Smooth muscle cell (in vitro differentiated cells): ENCODE measurements at regions not wholly inside any gene's neighbourhood (a gene's known extent, or its start where the extent isn't known, plus 50 kb on each side); places are given as distances from the start of the nearest gene placed in this dataset.

ENCODE experiments used
- DNase-seq: peaks from one replicate; lab custom pipeline; 2025; ENCODE audit not compliant: unreplicated experiment; lab: John Stamatoyannopoulos, UW
- H2AFZ ChIP-seq: fragments of 200-600 bp; sonication (generic); 2 replicates; pipeline ENCODE4 v1.6.0; 2016; ENCODE audit warnings: antibody characterized with exemption, low read depth, mild to moderate bottlenecking
- H3F3A ChIP-seq: fragments of 200-600 bp; sonication (generic); 2 replicates; pipeline ENCODE4 v1.6.0; 2017; ENCODE audit warnings: antibody characterized with exemption, low read depth
- H3K27ac ChIP-seq: fragments of 200-600 bp; sonication (generic); 2 replicates; pipeline ENCODE4 v1.5.1; 2016; ENCODE audit warnings: low read depth, mild to moderate bottlenecking
- H3K27me3 ChIP-seq: fragments of 200-600 bp; sonication (generic); 2 replicates; pipeline ENCODE4 v1.6.1; 2016; ENCODE audit warnings: low read depth, mild to moderate bottlenecking
- H3K36me3 ChIP-seq: fragments of 200-600 bp; sonication (generic); 2 replicates; pipeline ENCODE4 v1.5.1; 2016; ENCODE audit warnings: low read depth
- H3K4me1 ChIP-seq: fragments of 200-600 bp; sonication (generic); 2 replicates; pipeline ENCODE4 v1.5.1; 2016; ENCODE audit warnings: low read depth
- H3K4me2 ChIP-seq: fragments of 200-600 bp; sonication (generic); 2 replicates; pipeline ENCODE4 v1.6.0; 2016; ENCODE audit warnings: mild to moderate bottlenecking
- H3K4me3 ChIP-seq: fragments of 200-600 bp; sonication (generic); 2 replicates; pipeline ENCODE4 v1.5.1; 2016; ENCODE audit warnings: mild to moderate bottlenecking
- H3K79me2 ChIP-seq: fragments of 200-600 bp; sonication (generic); 2 replicates; pipeline ENCODE4 v1.6.0; 2016; ENCODE audit warnings: low read depth, mild to moderate bottlenecking
- H3K9ac ChIP-seq: fragments of 200-600 bp; sonication (generic); 2 replicates; pipeline ENCODE4 v1.6.0; 2016; ENCODE audit warnings: low read depth
- H3K9me3 ChIP-seq: fragments of 200-600 bp; sonication (generic); replicated peaks from 2 replicates; pipeline ENCODE4 v1.5.1; 2016; ENCODE audit warnings: low read depth
- H4K20me1 ChIP-seq: fragments of 200-600 bp; sonication (generic); 2 replicates; pipeline ENCODE4 v1.6.0; 2016; ENCODE audit warnings: low read depth
- WGBS: methylation state at CpG from one replicate; pipeline ENCODE4 v1.1.7; 2016; ENCODE audit warnings: low lambda C conversion rate; 5-methylcytosine and 5-hydroxymethylcytosine counted together
- TF ChIP-seq, protein P1 (sequence below): fragments of 200-600 bp; sonication (generic); IDR thresholded peaks from 2 replicates; pipeline ENCODE4 v1.5.1; 2017; ENCODE audit warnings: borderline replicate concordance, mild to moderate bottlenecking, antibody characterized with exemption; ENCODE audit not compliant: insufficient read depth, poor library complexity, severe bottlenecking

GRCh38 chr4:27716693-27717430 is 856.2 kb downstream of the STIM2 start:
- no peaks in the 10 kb centered on the region for H3K27me3 ChIP-seq
- TF ChIP-seq, protein P1, sequence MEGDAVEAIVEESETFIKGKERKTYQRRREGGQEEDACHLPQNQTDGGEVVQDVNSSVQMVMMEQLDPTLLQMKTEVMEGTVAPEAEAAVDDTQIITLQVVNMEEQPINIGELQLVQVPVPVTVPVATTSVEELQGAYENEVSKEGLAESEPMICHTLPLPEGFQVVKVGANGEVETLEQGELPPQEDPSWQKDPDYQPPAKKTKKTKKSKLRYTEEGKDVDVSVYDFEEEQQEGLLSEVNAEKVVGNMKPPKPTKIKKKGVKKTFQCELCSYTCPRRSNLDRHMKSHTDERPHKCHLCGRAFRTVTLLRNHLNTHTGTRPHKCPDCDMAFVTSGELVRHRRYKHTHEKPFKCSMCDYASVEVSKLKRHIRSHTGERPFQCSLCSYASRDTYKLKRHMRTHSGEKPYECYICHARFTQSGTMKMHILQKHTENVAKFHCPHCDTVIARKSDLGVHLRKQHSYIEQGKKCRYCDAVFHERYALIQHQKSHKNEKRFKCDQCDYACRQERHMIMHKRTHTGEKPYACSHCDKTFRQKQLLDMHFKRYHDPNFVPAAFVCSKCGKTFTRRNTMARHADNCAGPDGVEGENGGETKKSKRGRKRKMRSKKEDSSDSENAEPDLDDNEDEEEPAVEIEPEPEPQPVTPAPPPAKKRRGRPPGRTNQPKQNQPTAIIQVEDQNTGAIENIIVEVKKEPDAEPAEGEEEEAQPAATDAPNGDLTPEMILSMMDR = no peak
- H3K9ac ChIP-seq = no peak overlapping the region
- H3K4me3 ChIP-seq = no peak overlapping the region
- H3F3A ChIP-seq = no peaks in the 10 kb centered on the region
- 88% methylated on average over 3 of the region's 3 CpGs for WGBS
- no peaks in the 10 kb centered on the region for H3K9me3 ChIP-seq
- no peaks in the 10 kb centered on the region for H3K79me2 ChIP-seq
- no peak for DNase-seq
- H3K4me2 ChIP-seq = no peak overlapping the region
- no peaks in the 10 kb centered on the region for H3K36me3 ChIP-seq
- no peaks in the 10 kb centered on the region for H3K4me1 ChIP-seq
- no peaks in the 10 kb centered on the region for H4K20me1 ChIP-seq
- H2AFZ ChIP-seq = no peak overlapping the region
- H3K27ac ChIP-seq = no peak overlapping the region

GRCh38 chr4:27717431-27717755 is 856.8 kb downstream of the STIM2 start:
- no peaks in the 10 kb centered on the region for H3K9me3 ChIP-seq
- no peak overlapping the region for H3K27ac ChIP-seq
- H3K4me2 ChIP-seq = no peak overlapping the region
- H4K20me1 ChIP-seq = no peaks in the 10 kb centered on the region
- H2AFZ ChIP-seq = no peak overlapping the region
- no peak overlapping the region for H3K4me3 ChIP-seq
- no peaks in the 10 kb centered on the region for H3K27me3 ChIP-seq
- no peaks in the 10 kb centered on the region for H3F3A ChIP-seq
- DNase-seq = no peak
- no peaks in the 10 kb centered on the region for H3K36me3 ChIP-seq
- no peaks in the 10 kb centered on the region for H3K4me1 ChIP-seq
- TF ChIP-seq, protein P1 = no peak
- whole genome bisulfite sequencing = 91% methylated on average over 4 of the region's 4 CpGs
- H3K79me2 ChIP-seq = no peaks in the 10 kb centered on the region
- no peak overlapping the region for H3K9ac ChIP-seq

GRCh38 chr4:27720010-27720766 is 859.5 kb downstream of the STIM2 start:
- Histone ChIP-seq H2AFZ (no peak overlapping the region), H4K20me1 (no peaks in the 10 kb centered on the region), H3F3A (no peaks in the 10 kb centered on the region), H3K36me3 (no peaks in the 10 kb centered on the region), H3K4me1 (no peaks in the 10 kb centered on the region), H3K27me3 (no peaks in the 10 kb centered on the region), H3K9me3 (no peaks in the 10 kb centered on the region), H3K79me2 (no peaks in the 10 kb centered on the region), H3K27ac (no peak overlapping the region), H3K4me3 (no peak overlapping the region), H3K4me2 (no peak overlapping the region), H3K9ac (no peak overlapping the region)
- DNase-seq = no peak
- TF ChIP-seq, protein P1 = no peak
- WGBS = 92% methylated on average over 4 of the region's 4 CpGs

GRCh38 chr4:27721193-27721592 is 860.6 kb downstream of the STIM2 start:
- H3K4me1 ChIP-seq = no peaks in the 10 kb centered on the region
- no peaks in the 10 kb centered on the region for H3K36me3 ChIP-seq
- H3F3A ChIP-seq = no peaks in the 10 kb centered on the region
- 92% methylated on average over 8 of the region's 8 CpGs for WGBS
- no peaks in the 10 kb centered on the region for H4K20me1 ChIP-seq
- H3K27ac ChIP-seq = no peak overlapping the region
- H2AFZ ChIP-seq = no peak overlapping the region
- no peaks in the 10 kb centered on the region for H3K27me3 ChIP-seq
- H3K9ac ChIP-seq = no peak overlapping the region
- DNase-seq = no peak
- no peak overlapping the region for H3K4me2 ChIP-seq
- no peaks in the 10 kb centered on the region for H3K79me2 ChIP-seq
- no peak overlapping the region for H3K4me3 ChIP-seq
- H3K9me3 ChIP-seq = no peaks in the 10 kb centered on the region
- TF ChIP-seq, protein P1 = no peak
